ENCODE measurements at regions not wholly inside any gene's neighbourhood (a gene's known extent, or its start where the extent isn't known, plus 50 kb on each side); places are given as distances from the start of the nearest gene placed in this dataset.

DNA sequence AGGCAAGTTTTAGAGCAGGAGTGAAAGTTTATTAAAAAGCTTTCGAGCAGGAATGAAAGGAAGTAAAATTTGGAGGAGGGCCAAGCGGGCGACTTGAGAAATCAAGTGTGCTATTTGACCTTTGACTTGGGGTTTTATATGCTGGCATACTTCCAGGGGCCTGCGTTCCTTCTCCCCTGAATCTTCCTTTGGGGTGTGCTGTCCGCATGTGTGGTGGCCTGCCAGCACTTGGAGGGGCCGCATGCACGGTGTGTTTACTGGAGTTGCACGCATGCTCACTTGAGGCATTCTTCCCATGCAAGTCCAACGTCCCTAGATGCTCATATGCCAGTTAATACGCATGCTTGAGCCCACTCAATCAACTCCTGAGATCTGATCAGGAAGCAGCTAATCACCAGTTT is 78.3 kb upstream of the MAP4K4 start:
- H2AFZ ChIP-seq (ENCODE audit: low read depth, low read length): peak overlapping the region; percentile 21
- FAIRE-seq (peak; percentile 97), DNase-seq (ENCODE audit: low read depth, low spot score) (peak; percentile 94)
- dilution Hi-C loops (cut with MboI; ENCODE audit: extremely low pct_ligation_motif_present, low sequenced_read_pairs) (no loop called here), intact Hi-C loops (cut with micrococcal nuclease) (loop anchor here (1.0 kb wide), 1 partner anchor 99 kb away; no protein-coding TSS in a partner anchor)
- H3K9me1 ChIP-seq (replicated peaks; ENCODE audit: control insufficient read depth, extremely low read depth, insufficient read depth, low read length): no peaks in the 10 kb centered on the region
- no TSS peak for BruUV-seq (replicated peaks)
- peak overlapping the region; percentile 27 for H3K4me2 ChIP-seq (ENCODE audit: insufficient read depth, low read length)
- POLR2A ChIA-PET: no interaction called here
- CTCF ChIA-PET: interaction anchor here (1.3 kb wide), 1 partner anchor 200 kb away, joined by 3 read pairs; no protein-coding TSS in a partner anchor
- H3K4me3 ChIP-seq (replicated peaks in 1 of 3; ENCODE audit: insufficient read depth in 1 of 3, low read depth in 1 of 3, low read length in 3 of 3): peak overlapping the region in 1 of 3 experiments; percentile 13
- no peaks in the 10 kb centered on the region for H3K79me2 ChIP-seq (ENCODE audit: control insufficient read depth, insufficient read depth, low read length)
- H3K36me3 ChIP-seq (ENCODE audit: control insufficient read depth in 2 of 2, extremely low read depth in 1 of 2, insufficient read depth in 2 of 2, low read length in 2 of 2): no peaks in the 10 kb centered on the region
- H4K20me1 ChIP-seq (replicated peaks; ENCODE audit: control insufficient read depth, extremely low read depth, insufficient read depth, low read length): no peaks in the 10 kb centered on the region
- H3K9me3 ChIP-seq (replicated peaks; ENCODE audit: control insufficient read depth, insufficient read depth, low read length): no peaks in the 10 kb centered on the region
- TF ChIP-seq EZH2 (IDR thresholded peaks at IDR 0.05; ENCODE audit: borderline replicate concordance, low read depth, low read length, severe bottlenecking) (no peak), GATA2 (IDR thresholded peaks at IDR 0.05; ENCODE audit: insufficient read depth, insufficient read length, low read depth, low read length) (peak; percentile 35)
- TF ChIP-seq, protein P1, sequence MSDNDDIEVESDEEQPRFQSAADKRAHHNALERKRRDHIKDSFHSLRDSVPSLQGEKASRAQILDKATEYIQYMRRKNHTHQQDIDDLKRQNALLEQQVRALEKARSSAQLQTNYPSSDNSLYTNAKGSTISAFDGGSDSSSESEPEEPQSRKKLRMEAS (IDR thresholded peaks at IDR 0.05; ENCODE audit: insufficient read depth, insufficient read length): peak; percentile 12
- H3K27ac ChIP-seq (ENCODE audit: insufficient read depth, low read depth, low read length): no peak overlapping the region
- H3K4me1 ChIP-seq (ENCODE audit: control insufficient read depth, extremely low read depth, insufficient read depth, low read length): peaks cover 7% of the 10 kb centered on the region
- H3K27me3 ChIP-seq (ENCODE audit: control insufficient read depth in 2 of 2, insufficient read depth in 2 of 2, low read length in 2 of 2): no peaks in the 10 kb centered on the region
- H3K9ac ChIP-seq (replicated peaks; ENCODE audit: extremely low read depth, insufficient read depth, low read length): no peak overlapping the region

DNA sequence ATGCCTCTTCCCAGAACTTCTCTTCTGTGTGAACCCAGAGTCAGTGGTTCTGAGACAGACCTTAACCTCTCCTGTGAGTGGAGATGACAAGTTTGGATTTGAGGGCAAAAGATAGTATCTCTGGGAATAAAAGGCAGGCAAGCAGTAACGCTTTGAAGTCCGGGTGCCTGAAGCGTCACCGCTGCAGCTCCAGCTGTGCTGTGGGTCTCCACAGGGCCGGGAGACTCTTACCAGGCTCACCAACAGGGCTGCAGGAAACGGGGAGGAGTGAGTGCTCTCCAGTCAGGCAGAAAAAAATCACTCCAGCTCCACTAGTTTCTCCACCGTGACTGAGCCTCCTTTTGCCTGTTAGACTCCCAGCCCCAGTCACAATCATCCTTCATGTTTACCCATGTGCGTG is 79.7 kb upstream of the MAP4K4 start:
- Histone ChIP-seq H3K79me2 (ENCODE audit: control insufficient read depth, insufficient read depth, low read length) (no peaks in the 10 kb centered on the region), H3K9ac (replicated peaks; ENCODE audit: extremely low read depth, insufficient read depth, low read length) (no peak overlapping the region), H3K4me2 (ENCODE audit: insufficient read depth, low read length) (no peak overlapping the region), H3K27me3 (ENCODE audit: control insufficient read depth in 2 of 2, insufficient read depth in 2 of 2, low read length in 2 of 2) (no peaks in the 10 kb centered on the region), H3K9me1 (replicated peaks; ENCODE audit: control insufficient read depth, extremely low read depth, insufficient read depth, low read length) (no peaks in the 10 kb centered on the region), H3K9me3 (replicated peaks; ENCODE audit: control insufficient read depth, insufficient read depth, low read length) (no peaks in the 10 kb centered on the region), H4K20me1 (replicated peaks; ENCODE audit: control insufficient read depth, extremely low read depth, insufficient read depth, low read length) (no peaks in the 10 kb centered on the region), H3K27ac (ENCODE audit: insufficient read depth, low read depth, low read length) (no peak overlapping the region), H3K4me3 (replicated peaks in 1 of 3; ENCODE audit: insufficient read depth in 1 of 3, low read depth in 1 of 3, low read length in 3 of 3) (no peak overlapping the region), H2AFZ (ENCODE audit: low read depth, low read length) (no peak overlapping the region), H3K36me3 (ENCODE audit: control insufficient read depth in 2 of 2, extremely low read depth in 1 of 2, insufficient read depth in 2 of 2, low read length in 2 of 2) (no peaks in the 10 kb centered on the region), H3K4me1 (ENCODE audit: control insufficient read depth, extremely low read depth, insufficient read depth, low read length) (peaks cover 7% of the 10 kb centered on the region)
- no peak for TF ChIP-seq GATA2 (IDR thresholded peaks at IDR 0.05; ENCODE audit: insufficient read depth, insufficient read length, low read depth, low read length)
- TF ChIP-seq MYC (IDR thresholded peaks at IDR 0.05; ENCODE audit: low read depth, low read length): no peak
- TF ChIP-seq POLR2AphosphoS5 (IDR thresholded peaks at IDR 0.05; ENCODE audit: insufficient read depth, low read depth, low read length): no peak
- no peak for TF ChIP-seq POLR2A (IDR thresholded peaks at IDR 0.05; ENCODE audit: low read depth, low read length)
- TF ChIP-seq EZH2 (IDR thresholded peaks at IDR 0.05; ENCODE audit: borderline replicate concordance, low read depth, low read length, severe bottlenecking): no peak
- TF ChIP-seq JUN (IDR thresholded peaks at IDR 0.05; ENCODE audit: borderline replicate concordance, insufficient read depth, insufficient read length, low read depth): no peak
- no peak for TF ChIP-seq FOS (IDR thresholded peaks at IDR 0.05; ENCODE audit: borderline replicate concordance, insufficient read depth, low read length)
- TF ChIP-seq, protein P2, sequence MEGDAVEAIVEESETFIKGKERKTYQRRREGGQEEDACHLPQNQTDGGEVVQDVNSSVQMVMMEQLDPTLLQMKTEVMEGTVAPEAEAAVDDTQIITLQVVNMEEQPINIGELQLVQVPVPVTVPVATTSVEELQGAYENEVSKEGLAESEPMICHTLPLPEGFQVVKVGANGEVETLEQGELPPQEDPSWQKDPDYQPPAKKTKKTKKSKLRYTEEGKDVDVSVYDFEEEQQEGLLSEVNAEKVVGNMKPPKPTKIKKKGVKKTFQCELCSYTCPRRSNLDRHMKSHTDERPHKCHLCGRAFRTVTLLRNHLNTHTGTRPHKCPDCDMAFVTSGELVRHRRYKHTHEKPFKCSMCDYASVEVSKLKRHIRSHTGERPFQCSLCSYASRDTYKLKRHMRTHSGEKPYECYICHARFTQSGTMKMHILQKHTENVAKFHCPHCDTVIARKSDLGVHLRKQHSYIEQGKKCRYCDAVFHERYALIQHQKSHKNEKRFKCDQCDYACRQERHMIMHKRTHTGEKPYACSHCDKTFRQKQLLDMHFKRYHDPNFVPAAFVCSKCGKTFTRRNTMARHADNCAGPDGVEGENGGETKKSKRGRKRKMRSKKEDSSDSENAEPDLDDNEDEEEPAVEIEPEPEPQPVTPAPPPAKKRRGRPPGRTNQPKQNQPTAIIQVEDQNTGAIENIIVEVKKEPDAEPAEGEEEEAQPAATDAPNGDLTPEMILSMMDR (IDR thresholded peaks at IDR 0.05; ENCODE audit: extremely low read depth in 1 of 2, insufficient read depth in 1 of 2, low read depth in 1 of 2, low read length in 2 of 2): no peak
- TF ChIP-seq, protein P1 (IDR thresholded peaks at IDR 0.05; ENCODE audit: insufficient read depth, insufficient read length): no peak
- dilution Hi-C loops (cut with MboI; ENCODE audit: extremely low pct_ligation_motif_present, low sequenced_read_pairs) (no loop called here), intact Hi-C loops (cut with micrococcal nuclease) (no loop called here)
- no TSS peak for BruUV-seq (replicated peaks)
- ChIA-PET CTCF (interaction anchor here (1.0 to 1.4 kb wide), 3 partner anchors 9 to 213 kb away, joined by 3 to 4 read pairs (median 3); no protein-coding TSS in a partner anchor), POLR2A (no interaction called here)
- no peak for DNase-seq (ENCODE audit: low read depth, low spot score)
- FAIRE-seq: no peak
